Tibial nerve (tissue), 4 donors: ENCODE measurements at regions not wholly inside any gene's neighbourhood (a gene's known extent, or its start where the extent isn't known, plus 50 kb on each side); places are given as distances from the start of the nearest gene placed in this dataset.

Experiments
- CTCF ChIP-seq, 5 experiments: fragments of 200-600 bp in 3 of 5; fragments of 450-650 bp in 2 of 5; sonication (generic) in 3 of 5; IDR thresholded peaks; one replicate each; pipeline ENCODE4 v1.5.1; 2016 to 2019; ENCODE audit warnings: antibody characterized with exemption in 5 of 5, mild to moderate bottlenecking in 3 of 5, moderate library complexity in 2 of 5
- EP300 ChIP-seq, 2 donors: sonication (generic); formaldehyde crosslinking; IDR thresholded peaks; one replicate each; pipeline ENCODE4 v1.6.1; 2017; ENCODE audit warnings: antibody characterized with exemption in 2 of 2, mild to moderate bottlenecking in 1 of 2
- POLR2A ChIP-seq, 2 donors: fragments of 450-650 bp; IDR thresholded peaks; one replicate each; pipeline ENCODE4 v1.6.1; 2017; ENCODE audit warnings: antibody characterized with exemption in 2 of 2, mild to moderate bottlenecking in 2 of 2, moderate library complexity in 2 of 2

- TF ChIP-seq CTCF (IDR thresholded peaks at IDR 0.05) (peak; percentile 74 to 85 (median 85)), EP300 (IDR thresholded peaks at IDR 0.05) (peak in 1 of 2 donors; percentile 8), POLR2A (IDR thresholded peaks at IDR 0.05) (no peak)
Observed at GRCh38 chr5:167723254-167723871, 568.1 kb upstream of the WWC1 start.
